GM20431 (cell line): ENCODE measurements at regions not wholly inside any gene's neighbourhood (a gene's known extent, or its start where the extent isn't known, plus 50 kb on each side); places are given as distances from the start of the nearest gene placed in this dataset.

Source experiments
- in situ Hi-C: fragments of 300-500 bp; cut with MseI, MboI; formaldehyde crosslinking; loops from one replicate; pipeline ENCODE4 v1.15.0; 2020; ENCODE audit warnings: low sequenced_read_pairs; ENCODE audit not compliant: unreplicated experiment

GRCh38 chr2:220070349-220070748, 442.9 kb downstream of the SLC4A3 start:
- in situ Hi-C loops: no loop called here

- in situ Hi-C loops: no loop called here
Measured at GRCh38 chr2:220071696-220072095, 444.3 kb downstream of the SLC4A3 start.

- in situ Hi-C loops: no loop called here
Measured at GRCh38 chr2:220072669-220073220, 445.3 kb downstream of the SLC4A3 start.

GRCh38 chr2:220075835-220076234, 448.4 kb downstream of the SLC4A3 start:
- in situ Hi-C loops: no loop called here

GRCh38 chr2:220076734-220077133, 449.3 kb downstream of the SLC4A3 start:
- in situ Hi-C loops: no loop called here

- in situ Hi-C loops: no loop called here
Measured at GRCh38 chr2:220077488-220077887, 450.1 kb downstream of the SLC4A3 start.

- in situ Hi-C loops: no loop called here
Measured at GRCh38 chr2:220078439-220078838, 451.0 kb downstream of the SLC4A3 start.

GRCh38 chr2:220079595-220079994, 452.2 kb downstream of the SLC4A3 start:
- in situ Hi-C loops: no loop called here

GRCh38 chr2:220081171-220081570, 453.7 kb downstream of the SLC4A3 start:
- in situ Hi-C loops: no loop called here

- in situ Hi-C loops: no loop called here
Measured at GRCh38 chr2:220090050-220090449, 462.6 kb downstream of the SLC4A3 start.

- in situ Hi-C loops: no loop called here
Measured at GRCh38 chr2:220096406-220096805, 469.0 kb downstream of the SLC4A3 start.

GRCh38 chr2:220101980-220102379, 474.6 kb downstream of the SLC4A3 start:
- in situ Hi-C loops: no loop called here

- in situ Hi-C loops: no loop called here
Measured at GRCh38 chr2:220103596-220103995, 476.2 kb downstream of the SLC4A3 start.

- in situ Hi-C loops: no loop called here
Measured at GRCh38 chr2:220104871-220105351, 477.5 kb downstream of the SLC4A3 start.

GRCh38 chr2:220106065-220106464, 478.6 kb downstream of the SLC4A3 start:
- in situ Hi-C loops: no loop called here

- in situ Hi-C loops: no loop called here
Measured at GRCh38 chr2:220107380-220107791, 480.0 kb downstream of the SLC4A3 start.

GRCh38 chr2:220114443-220114842, 487.0 kb downstream of the SLC4A3 start:
- in situ Hi-C loops: no loop called here

- in situ Hi-C loops: no loop called here
Measured at GRCh38 chr2:220117025-220117424, 489.6 kb downstream of the SLC4A3 start.

- in situ Hi-C loops: no loop called here
Measured at GRCh38 chr2:220120041-220120440, 492.6 kb downstream of the SLC4A3 start.

- in situ Hi-C loops: no loop called here
Measured at GRCh38 chr2:220123751-220124150, 496.3 kb downstream of the SLC4A3 start.

- in situ Hi-C loops: no loop called here
Measured at GRCh38 chr2:220125551-220125950, 498.1 kb downstream of the SLC4A3 start.

- in situ Hi-C loops: no loop called here
Measured at GRCh38 chr2:220127311-220127710, 499.9 kb downstream of the SLC4A3 start.
